ENCODE measurements at regions not wholly inside any gene's neighbourhood (a gene's known extent, or its start where the extent isn't known, plus 50 kb on each side); places are given as distances from the start of the nearest gene placed in this dataset.

DNA sequence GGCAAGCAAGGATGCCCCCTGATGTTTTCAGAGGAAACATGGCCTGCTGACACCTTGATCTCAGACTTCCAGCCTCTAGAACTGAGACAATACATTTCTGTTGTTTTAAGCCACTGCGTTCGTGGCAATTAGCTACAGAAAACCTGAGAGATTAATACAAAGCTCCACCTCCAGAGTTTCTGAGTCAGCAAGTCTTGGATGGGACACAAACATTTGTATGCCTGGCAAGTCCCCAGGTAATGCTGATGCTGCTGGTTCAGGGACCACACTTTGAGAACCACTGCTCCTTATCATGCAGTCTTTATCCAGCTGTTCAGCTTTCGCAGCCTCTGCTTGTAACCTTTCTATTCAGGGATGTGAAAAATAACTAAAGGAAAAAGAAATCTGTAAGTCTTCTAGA is 565.7 kb upstream of the PLXNA2 start:
- Histone ChIP-seq H3K9me3 (ENCODE audit: control insufficient read depth, insufficient read depth, low read depth, low read length) (no peaks in the 10 kb centered on the region), H3K4me1 (ENCODE audit: control insufficient read depth, insufficient read depth, low read length) (no peaks in the 10 kb centered on the region), H3K4me3 (ENCODE audit: low read depth, low read length) (no peak overlapping the region), H3K27ac (ENCODE audit: extremely low read depth, low read depth, low read length) (no peak overlapping the region), H3K36me3 (ENCODE audit: control insufficient read depth in 2 of 2, insufficient read depth in 1 of 2, low read length in 2 of 2) (no peaks in the 10 kb centered on the region)
- TF ChIP-seq, protein P1, sequence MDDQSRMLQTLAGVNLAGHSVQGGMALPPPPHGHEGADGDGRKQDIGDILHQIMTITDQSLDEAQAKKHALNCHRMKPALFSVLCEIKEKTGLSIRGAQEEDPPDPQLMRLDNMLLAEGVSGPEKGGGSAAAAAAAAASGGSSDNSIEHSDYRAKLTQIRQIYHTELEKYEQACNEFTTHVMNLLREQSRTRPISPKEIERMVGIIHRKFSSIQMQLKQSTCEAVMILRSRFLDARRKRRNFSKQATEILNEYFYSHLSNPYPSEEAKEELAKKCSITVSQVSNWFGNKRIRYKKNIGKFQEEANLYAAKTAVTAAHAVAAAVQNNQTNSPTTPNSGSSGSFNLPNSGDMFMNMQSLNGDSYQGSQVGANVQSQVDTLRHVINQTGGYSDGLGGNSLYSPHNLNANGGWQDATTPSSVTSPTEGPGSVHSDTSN (CRISPR knock-in tag; IDR thresholded peaks at IDR 0.05), result no peak
- TF ChIP-seq ZFP37 (tag by site-specific recombination; IDR thresholded peaks at IDR 0.05), result no peak
- no peak for TF ChIP-seq KLF7 (tag by site-specific recombination; IDR thresholded peaks at IDR 0.05; ENCODE audit: borderline replicate concordance)
- TF ChIP-seq, protein P2, sequence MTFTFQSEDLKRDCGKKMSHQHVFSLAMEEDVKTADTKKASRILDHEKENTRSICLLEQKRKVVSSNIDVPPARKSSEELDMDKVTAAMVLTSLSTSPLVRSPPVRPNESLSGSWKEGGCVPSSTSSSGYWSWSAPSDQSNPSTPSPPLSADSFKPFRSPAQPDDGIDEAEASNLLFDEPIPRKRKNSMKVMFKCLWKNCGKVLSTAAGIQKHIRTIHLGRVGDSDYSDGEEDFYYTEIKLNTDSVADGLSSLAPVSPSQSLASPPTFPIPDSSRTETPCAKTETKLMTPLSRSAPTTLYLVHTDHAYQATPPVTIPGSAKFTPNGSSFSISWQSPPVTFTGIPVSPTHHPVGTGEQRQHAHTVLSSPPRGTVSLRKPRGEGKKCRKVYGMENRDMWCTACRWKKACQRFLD (tag by site-specific recombination; IDR thresholded peaks at IDR 0.05), result no peak
- TF ChIP-seq OSR2 (tag by site-specific recombination; IDR thresholded peaks at IDR 0.05), result no peak
- TF ChIP-seq, protein P3, sequence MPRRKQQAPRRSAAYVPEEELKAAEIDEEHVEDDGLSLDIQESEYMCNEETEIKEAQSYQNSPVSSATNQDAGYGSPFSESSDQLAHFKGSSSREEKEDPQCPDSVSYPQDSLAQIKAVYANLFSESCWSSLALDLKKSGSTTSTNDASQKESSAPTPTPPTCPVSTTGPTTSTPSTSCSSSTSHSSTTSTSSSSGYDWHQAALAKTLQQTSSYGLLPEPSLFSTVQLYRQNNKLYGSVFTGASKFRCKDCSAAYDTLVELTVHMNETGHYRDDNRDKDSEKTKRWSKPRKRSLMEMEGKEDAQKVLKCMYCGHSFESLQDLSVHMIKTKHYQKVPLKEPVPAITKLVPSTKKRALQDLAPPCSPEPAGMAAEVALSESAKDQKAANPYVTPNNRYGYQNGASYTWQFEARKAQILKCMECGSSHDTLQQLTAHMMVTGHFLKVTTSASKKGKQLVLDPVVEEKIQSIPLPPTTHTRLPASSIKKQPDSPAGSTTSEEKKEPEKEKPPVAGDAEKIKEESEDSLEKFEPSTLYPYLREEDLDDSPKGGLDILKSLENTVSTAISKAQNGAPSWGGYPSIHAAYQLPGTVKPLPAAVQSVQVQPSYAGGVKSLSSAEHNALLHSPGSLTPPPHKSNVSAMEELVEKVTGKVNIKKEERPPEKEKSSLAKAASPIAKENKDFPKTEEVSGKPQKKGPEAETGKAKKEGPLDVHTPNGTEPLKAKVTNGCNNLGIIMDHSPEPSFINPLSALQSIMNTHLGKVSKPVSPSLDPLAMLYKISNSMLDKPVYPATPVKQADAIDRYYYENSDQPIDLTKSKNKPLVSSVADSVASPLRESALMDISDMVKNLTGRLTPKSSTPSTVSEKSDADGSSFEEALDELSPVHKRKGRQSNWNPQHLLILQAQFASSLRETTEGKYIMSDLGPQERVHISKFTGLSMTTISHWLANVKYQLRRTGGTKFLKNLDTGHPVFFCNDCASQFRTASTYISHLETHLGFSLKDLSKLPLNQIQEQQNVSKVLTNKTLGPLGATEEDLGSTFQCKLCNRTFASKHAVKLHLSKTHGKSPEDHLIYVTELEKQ (tag by site-specific recombination; IDR thresholded peaks at IDR 0.05; ENCODE audit: borderline replicate concordance), result no peak
- no peak for TF ChIP-seq SALL2 (tag by site-specific recombination; IDR thresholded peaks at IDR 0.05; ENCODE audit: borderline replicate concordance)
- no peak for TF ChIP-seq YY2 (tag by site-specific recombination; IDR thresholded peaks at IDR 0.05)
- TF ChIP-seq ZNF324 (tag by site-specific recombination; IDR thresholded peaks at IDR 0.05), result no peak
- no peak for TF ChIP-seq ZNF248 (tag by site-specific recombination; IDR thresholded peaks at IDR 0.05)
- TF ChIP-seq ZNF521 (tag by site-specific recombination; IDR thresholded peaks at IDR 0.05), result no peak
- TF ChIP-seq, protein P4, sequence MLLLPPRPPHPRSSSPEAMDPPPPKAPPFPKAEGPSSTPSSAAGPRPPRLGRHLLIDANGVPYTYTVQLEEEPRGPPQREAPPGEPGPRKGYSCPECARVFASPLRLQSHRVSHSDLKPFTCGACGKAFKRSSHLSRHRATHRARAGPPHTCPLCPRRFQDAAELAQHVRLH (tag by site-specific recombination; IDR thresholded peaks at IDR 0.05), result no peak
- no peak for TF ChIP-seq ZNF175 (tag by site-specific recombination; IDR thresholded peaks at IDR 0.05)
- no peak for TF ChIP-seq GFI1B (tag by site-specific recombination; IDR thresholded peaks at IDR 0.05)
- TF ChIP-seq ZNF610 (tag by site-specific recombination; IDR thresholded peaks at IDR 0.05; ENCODE audit: borderline replicate concordance), result no peak
- ChIA-PET POLR2A (no interaction called here), CTCF (no interaction called here)

DNA sequence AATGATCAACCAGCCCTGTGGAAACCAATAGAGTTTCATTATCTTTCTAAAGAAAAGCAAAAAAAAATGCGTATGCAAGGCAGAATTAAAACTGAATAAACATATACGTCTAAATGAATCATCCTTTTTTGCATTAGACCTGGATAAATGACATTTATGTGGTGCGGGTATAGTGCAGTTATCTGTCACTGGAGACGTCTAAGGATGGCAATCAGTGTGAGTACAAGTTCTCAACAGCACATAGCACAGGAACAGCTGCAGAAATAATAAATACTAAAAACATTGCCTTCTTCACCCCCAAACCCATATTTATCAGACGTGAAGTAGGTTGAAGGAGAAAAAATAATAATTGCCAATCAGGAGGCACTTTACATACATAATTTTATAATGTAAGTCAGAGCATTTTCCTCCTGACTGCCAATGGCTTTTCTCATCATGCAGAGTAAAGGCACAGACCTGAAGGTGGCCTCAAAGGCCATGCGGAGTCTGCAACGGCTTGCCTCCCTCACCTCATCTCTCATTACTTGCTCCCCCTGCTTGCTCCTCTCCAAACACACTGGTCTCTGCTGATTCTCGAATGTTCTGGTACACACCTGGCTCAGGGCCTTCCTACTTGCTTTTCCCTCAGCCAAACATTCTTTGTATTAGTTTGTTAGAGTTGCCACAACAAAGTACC is 574.7 kb upstream of the PLXNA2 start:
- no peaks in the 10 kb centered on the region for H3K9me3 ChIP-seq (ENCODE audit: control insufficient read depth, insufficient read depth, low read depth, low read length)
- ChIA-PET CTCF (interaction anchor here (0.7 kb wide), 1 partner anchor 41 kb away, joined by 3 read pairs; no protein-coding TSS in a partner anchor), POLR2A (no interaction called here)
- H3K36me3 ChIP-seq (ENCODE audit: control insufficient read depth in 2 of 2, insufficient read depth in 1 of 2, low read length in 2 of 2), result no peaks in the 10 kb centered on the region
- no peak overlapping the region for H3K4me3 ChIP-seq (ENCODE audit: low read depth, low read length)
- no peaks in the 10 kb centered on the region for H3K4me1 ChIP-seq (ENCODE audit: control insufficient read depth, insufficient read depth, low read length)
- H3K27ac ChIP-seq (ENCODE audit: extremely low read depth, low read depth, low read length), result no peak overlapping the region
- TF ChIP-seq SETDB1 (IDR thresholded peaks at IDR 0.05; ENCODE audit: insufficient read length, low read length) (no peak), ZNF558 (tag by site-specific recombination; IDR thresholded peaks at IDR 0.05) (no peak), IKZF3 (tag by site-specific recombination; IDR thresholded peaks at IDR 0.05) (no peak), ZNF48 (tag by site-specific recombination; IDR thresholded peaks at IDR 0.05) (no peak), EGR2 (tag by site-specific recombination; IDR thresholded peaks at IDR 0.05; ENCODE audit: low read depth) (no peak), ZNF169 (tag by site-specific recombination; IDR thresholded peaks at IDR 0.05) (no peak), ZNF354C (tag by site-specific recombination; IDR thresholded peaks at IDR 0.05; ENCODE audit: borderline replicate concordance, low read depth) (no peak), SP2 (tag by site-specific recombination; IDR thresholded peaks at IDR 0.05) (no peak)
- TF ChIP-seq, protein P5, sequence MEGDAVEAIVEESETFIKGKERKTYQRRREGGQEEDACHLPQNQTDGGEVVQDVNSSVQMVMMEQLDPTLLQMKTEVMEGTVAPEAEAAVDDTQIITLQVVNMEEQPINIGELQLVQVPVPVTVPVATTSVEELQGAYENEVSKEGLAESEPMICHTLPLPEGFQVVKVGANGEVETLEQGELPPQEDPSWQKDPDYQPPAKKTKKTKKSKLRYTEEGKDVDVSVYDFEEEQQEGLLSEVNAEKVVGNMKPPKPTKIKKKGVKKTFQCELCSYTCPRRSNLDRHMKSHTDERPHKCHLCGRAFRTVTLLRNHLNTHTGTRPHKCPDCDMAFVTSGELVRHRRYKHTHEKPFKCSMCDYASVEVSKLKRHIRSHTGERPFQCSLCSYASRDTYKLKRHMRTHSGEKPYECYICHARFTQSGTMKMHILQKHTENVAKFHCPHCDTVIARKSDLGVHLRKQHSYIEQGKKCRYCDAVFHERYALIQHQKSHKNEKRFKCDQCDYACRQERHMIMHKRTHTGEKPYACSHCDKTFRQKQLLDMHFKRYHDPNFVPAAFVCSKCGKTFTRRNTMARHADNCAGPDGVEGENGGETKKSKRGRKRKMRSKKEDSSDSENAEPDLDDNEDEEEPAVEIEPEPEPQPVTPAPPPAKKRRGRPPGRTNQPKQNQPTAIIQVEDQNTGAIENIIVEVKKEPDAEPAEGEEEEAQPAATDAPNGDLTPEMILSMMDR (tag by site-specific recombination; IDR thresholded peaks at IDR 0.05), result no peak
- TF ChIP-seq, protein P6, sequence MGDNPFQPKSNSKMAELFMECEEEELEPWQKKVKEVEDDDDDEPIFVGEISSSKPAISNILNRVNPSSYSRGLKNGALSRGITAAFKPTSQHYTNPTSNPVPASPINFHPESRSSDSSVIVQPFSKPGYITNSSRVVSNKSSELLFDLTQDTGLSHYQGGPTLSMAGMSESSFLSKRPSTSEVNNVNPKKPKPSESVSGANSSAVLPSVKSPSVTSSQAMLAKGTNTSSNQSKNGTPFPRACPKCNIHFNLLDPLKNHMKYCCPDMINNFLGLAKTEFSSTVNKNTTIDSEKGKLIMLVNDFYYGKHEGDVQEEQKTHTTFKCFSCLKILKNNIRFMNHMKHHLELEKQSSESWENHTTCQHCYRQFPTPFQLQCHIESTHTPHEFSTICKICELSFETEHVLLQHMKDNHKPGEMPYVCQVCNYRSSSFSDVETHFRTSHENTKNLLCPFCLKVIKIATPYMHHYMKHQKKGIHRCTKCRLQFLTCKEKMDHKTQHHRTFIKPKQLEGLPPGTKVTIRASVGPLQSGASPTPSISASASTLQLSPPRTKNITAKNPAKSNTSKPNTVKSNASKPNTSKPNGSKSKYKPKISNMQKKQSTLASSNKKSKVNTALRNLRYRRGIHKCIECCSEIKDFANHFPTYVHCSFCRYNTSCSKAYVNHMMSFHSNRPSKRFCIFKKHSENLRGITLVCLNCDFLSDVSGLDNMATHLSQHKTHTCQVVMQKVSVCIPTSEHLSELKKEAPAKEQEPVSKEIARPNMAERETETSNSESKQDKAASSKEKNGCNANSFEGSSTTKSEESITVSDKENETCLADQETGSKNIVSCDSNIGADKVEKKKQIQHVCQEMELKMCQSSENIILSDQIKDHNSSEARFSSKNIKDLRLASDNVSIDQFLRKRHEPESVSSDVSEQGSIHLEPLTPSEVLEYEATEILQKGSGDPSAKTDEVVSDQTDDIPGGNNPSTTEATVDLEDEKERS (tag by site-specific recombination; IDR thresholded peaks at IDR 0.05), result no peak
